Calu3 (cell line): ENCODE measurements at regions not wholly inside any gene's neighbourhood (a gene's known extent, or its start where the extent isn't known, plus 50 kb on each side); places are given as distances from the start of the nearest gene placed in this dataset.

Experiments
- BruUV-seq: library from RNA; stranded (reverse); fragments of 400-500 nt; replicated peaks from 2 replicates; lab custom pipeline; 2021; lab: Mats Ljungman, UMichigan
- CTCF ChIA-PET: fragments of 300-600 bp; sonication (Branson Sonifier 250); formaldehyde crosslinking; loops from one replicate; lab custom pipeline; 2022; ENCODE audit warnings: antibody characterized with exemption; lab: Charles Lee
- DNase-seq: peaks from one replicate; pipeline ENCODE4 v3.0.0; 2022
- H3K27ac Mint-ChIP-seq: one replicate; pipeline ENCODE4 v1.8.0; 2022; ENCODE audit warnings: mixed read lengths; ENCODE audit not compliant: unreplicated experiment
- H3K27me3 Mint-ChIP-seq: one replicate; pipeline ENCODE4 v1.8.0; 2022; ENCODE audit warnings: mixed read lengths; ENCODE audit not compliant: unreplicated experiment
- H3K36me3 Mint-ChIP-seq: one replicate; pipeline ENCODE4 v1.8.0; 2022; ENCODE audit warnings: mild to moderate bottlenecking, moderate library complexity, mixed read lengths; ENCODE audit not compliant: insufficient read depth, unreplicated experiment
- H3K4me1 Mint-ChIP-seq: one replicate; pipeline ENCODE4 v1.8.0; 2022; ENCODE audit warnings: mild to moderate bottlenecking, low read depth, mixed read lengths; ENCODE audit not compliant: unreplicated experiment
- H3K4me3 Mint-ChIP-seq: one replicate; pipeline ENCODE4 v1.8.0; 2022; ENCODE audit warnings: mild to moderate bottlenecking, low read depth, moderate library complexity, mixed read lengths; ENCODE audit not compliant: unreplicated experiment
- H3K9me3 Mint-ChIP-seq: one replicate; pipeline ENCODE4 v1.8.0; 2022; ENCODE audit warnings: low read depth, mixed read lengths; ENCODE audit not compliant: unreplicated experiment
- CTCF ChIP-seq: fragments of 200-600 bp; IDR thresholded peaks from one replicate; pipeline ENCODE4 v1.8.0; 2022; ENCODE audit warnings: antibody characterized with exemption; ENCODE audit not compliant: unreplicated experiment
- intact Hi-C: fragments of 100-400 bp; cut with micrococcal nuclease; formaldehyde crosslinking; loops from one replicate; pipeline ENCODE4 v1.10.0; 2022; ENCODE audit not compliant: unreplicated experiment

- Mint-ChIP-seq H3K27ac (no peak overlapping the region), H3K4me3 (no peak overlapping the region), H3K9me3 (no peaks in the 10 kb centered on the region), H3K4me1 (no peaks in the 10 kb centered on the region), H3K27me3 (peaks cover 54% of the 10 kb centered on the region), H3K36me3 (no peaks in the 10 kb centered on the region)
- CTCF ChIA-PET: no interaction called here
- intact Hi-C loops: no loop called here
- TF ChIP-seq CTCF: no peak
- DNase-seq: no peak
- no TSS peak for BruUV-seq
These were observed 216.8 kb upstream of the GPR26 start for GRCh38 chr10:123449234-123449962.

- no peak for TF ChIP-seq CTCF
- Mint-ChIP-seq H3K9me3 (no peaks in the 10 kb centered on the region), H3K36me3 (no peaks in the 10 kb centered on the region), H3K27me3 (peaks cover 43% of the 10 kb centered on the region), H3K4me1 (no peaks in the 10 kb centered on the region), H3K4me3 (no peak overlapping the region), H3K27ac (no peak overlapping the region)
- CTCF ChIA-PET: no interaction called here
- no peak for DNase-seq
- no TSS peak for BruUV-seq
- intact Hi-C loops: no loop called here
These were observed 215.1 kb upstream of the GPR26 start for GRCh38 chr10:123450956-123451605.

- Mint-ChIP-seq H3K27ac (no peak overlapping the region), H3K27me3 (peaks cover 43% of the 10 kb centered on the region), H3K9me3 (no peaks in the 10 kb centered on the region), H3K4me3 (no peak overlapping the region), H3K4me1 (no peaks in the 10 kb centered on the region), H3K36me3 (no peaks in the 10 kb centered on the region)
- intact Hi-C loops: no loop called here
- TF ChIP-seq CTCF: no peak
- BruUV-seq: no TSS peak
- peak; percentile 9 for DNase-seq
- CTCF ChIA-PET: no interaction called here
These were observed 214.4 kb upstream of the GPR26 start for GRCh38 chr10:123451618-123452245.

GRCh38 chr10:123454987-123455386 is 211.2 kb upstream of the GPR26 start:
- CTCF ChIA-PET: no interaction called here
- intact Hi-C loops: no loop called here
- no TSS peak for BruUV-seq
- H3K9me3 Mint-ChIP-seq: no peaks in the 10 kb centered on the region
- H3K36me3 Mint-ChIP-seq: no peaks in the 10 kb centered on the region
- peaks cover 54% of the 10 kb centered on the region for H3K27me3 Mint-ChIP-seq
- H3K27ac Mint-ChIP-seq: no peak overlapping the region
- DNase-seq: no peak
- no peaks in the 10 kb centered on the region for H3K4me1 Mint-ChIP-seq
- no peak for TF ChIP-seq CTCF
- H3K4me3 Mint-ChIP-seq: no peak overlapping the region
